HCT116 (cell line): ENCODE measurements at regions not wholly inside any gene's neighbourhood (a gene's known extent, or its start where the extent isn't known, plus 50 kb on each side); places are given as distances from the start of the nearest gene placed in this dataset.

ENCODE experiments used
- CEBPB ChIP-seq: IDR thresholded peaks from 2 replicates; pipeline ENCODE4 v1.6.1; 2012; ENCODE audit warnings: low read depth
- EZH2 ChIP-seq: fragments of 200-600 bp; sonication (generic); IDR thresholded peaks from 2 replicates; pipeline ENCODE4 v1.6.1; 2017; ENCODE audit warnings: antibody characterized with exemption, mixed run types
- RAD21 ChIP-seq: IDR thresholded peaks from 2 replicates; pipeline ENCODE4 v1.6.1; 2012; ENCODE audit warnings: low read depth, mild to moderate bottlenecking
- TF ChIP-seq, protein P1 (sequence below), 3 experiments: fragments of 200-600 bp in 1 of 3; sonication (generic) in 1 of 3; IDR thresholded peaks in 2 of 3; conservative IDR thresholded peaks in 1 of 3; 2 replicates each; pipeline ENCODE4 v1.5.1; 2012 to 2017; ENCODE audit warnings: low read depth in 2 of 3, low read length in 2 of 3, antibody characterized with exemption in 1 of 3, borderline replicate concordance in 1 of 3, control low read depth in 1 of 3, mild to moderate bottlenecking in 1 of 3, mixed read lengths in 1 of 3, mixed run types in 1 of 3, moderate library complexity in 1 of 3; ENCODE audit not compliant: insufficient read depth in 1 of 3

DNA sequence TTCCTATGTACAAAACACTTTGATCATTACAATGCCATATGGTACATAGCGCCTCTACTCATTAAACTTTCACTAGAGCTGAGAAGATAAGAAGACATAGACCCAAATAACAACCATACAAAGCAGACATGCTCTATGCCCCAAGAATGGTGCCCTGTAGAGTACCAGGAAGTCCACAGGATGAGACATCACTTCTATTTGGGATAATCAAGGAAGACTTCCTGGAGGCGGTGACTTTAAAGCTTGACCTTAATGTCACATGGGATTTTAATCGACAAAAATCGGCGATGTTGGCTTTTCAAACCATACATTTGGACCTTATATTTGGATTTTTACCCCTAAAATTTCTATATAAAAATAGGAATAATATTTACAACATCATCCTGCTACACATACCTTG, 224.3 kb upstream of the MAP3K1 start:
- TF ChIP-seq, protein P1, sequence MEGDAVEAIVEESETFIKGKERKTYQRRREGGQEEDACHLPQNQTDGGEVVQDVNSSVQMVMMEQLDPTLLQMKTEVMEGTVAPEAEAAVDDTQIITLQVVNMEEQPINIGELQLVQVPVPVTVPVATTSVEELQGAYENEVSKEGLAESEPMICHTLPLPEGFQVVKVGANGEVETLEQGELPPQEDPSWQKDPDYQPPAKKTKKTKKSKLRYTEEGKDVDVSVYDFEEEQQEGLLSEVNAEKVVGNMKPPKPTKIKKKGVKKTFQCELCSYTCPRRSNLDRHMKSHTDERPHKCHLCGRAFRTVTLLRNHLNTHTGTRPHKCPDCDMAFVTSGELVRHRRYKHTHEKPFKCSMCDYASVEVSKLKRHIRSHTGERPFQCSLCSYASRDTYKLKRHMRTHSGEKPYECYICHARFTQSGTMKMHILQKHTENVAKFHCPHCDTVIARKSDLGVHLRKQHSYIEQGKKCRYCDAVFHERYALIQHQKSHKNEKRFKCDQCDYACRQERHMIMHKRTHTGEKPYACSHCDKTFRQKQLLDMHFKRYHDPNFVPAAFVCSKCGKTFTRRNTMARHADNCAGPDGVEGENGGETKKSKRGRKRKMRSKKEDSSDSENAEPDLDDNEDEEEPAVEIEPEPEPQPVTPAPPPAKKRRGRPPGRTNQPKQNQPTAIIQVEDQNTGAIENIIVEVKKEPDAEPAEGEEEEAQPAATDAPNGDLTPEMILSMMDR (IDR thresholded peaks at IDR 0.05 in 2 of 3, conservative IDR thresholded peaks at IDR 0.05 in 1 of 3; ENCODE audit: borderline replicate concordance in 1 of 3, insufficient read depth in 1 of 3, low read depth in 2 of 3, low read length in 2 of 3) = no peak
- TF ChIP-seq RAD21 (no peak), EZH2 (no peak), CEBPB (no peak)
